GM21723 (cell line): ENCODE measurements at regions not wholly inside any gene's neighbourhood (a gene's known extent, or its start where the extent isn't known, plus 50 kb on each side); places are given as distances from the start of the nearest gene placed in this dataset.
"Not testable (repeated sequence)": the region's sequence is repeated elsewhere in the genome, so short reads cannot be mapped to it uniquely, and the experiment has no call there.

Source experiments
- ATAC-seq: cut with Tn5 transposase; IDR thresholded peaks from one replicate; pipeline ENCODE4 v1.9.1; 2021; ENCODE audit warnings: mild to moderate bottlenecking, moderate library complexity; ENCODE audit not compliant: unreplicated experiment

GRCh38 chr4:188432328-188432727, 293.1 kb downstream of the TRIML1 start:
- no peak for ATAC-seq

DNA sequence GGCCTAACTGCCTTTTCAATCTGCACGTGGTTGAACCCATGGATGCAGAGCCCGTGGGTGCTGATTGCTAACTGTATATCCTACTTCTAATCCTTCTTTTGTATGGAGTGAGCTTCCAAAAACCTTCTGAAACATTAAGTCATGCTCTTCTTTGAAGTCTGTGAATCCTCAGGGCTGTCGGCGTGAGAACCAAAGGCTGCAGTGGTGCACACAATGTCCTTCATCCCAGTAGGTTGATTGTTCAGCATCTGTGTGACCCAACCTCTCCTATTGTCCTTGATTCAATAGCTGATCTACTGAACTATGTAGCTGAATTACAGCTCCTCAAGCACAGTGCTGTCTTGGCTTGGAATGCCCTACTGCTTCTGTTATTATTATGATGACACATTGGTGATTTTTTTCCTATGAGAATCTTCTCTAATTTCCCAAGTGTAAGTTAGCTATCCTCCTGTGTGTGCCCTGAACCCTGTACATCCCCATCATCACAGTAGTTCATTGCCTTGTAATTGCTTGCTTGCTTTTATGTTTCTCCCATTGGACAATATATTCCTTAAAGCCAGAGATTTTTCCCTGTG, 294.6 kb downstream of the TRIML1 start:
- no peak for ATAC-seq

- ATAC-seq, result no peak
These were observed 295.4 kb downstream of the TRIML1 start for GRCh38 chr4:188434643-188435042.

GRCh38 chr4:188435381-188435780, 296.1 kb downstream of the TRIML1 start:
- ATAC-seq, result no peak

DNA sequence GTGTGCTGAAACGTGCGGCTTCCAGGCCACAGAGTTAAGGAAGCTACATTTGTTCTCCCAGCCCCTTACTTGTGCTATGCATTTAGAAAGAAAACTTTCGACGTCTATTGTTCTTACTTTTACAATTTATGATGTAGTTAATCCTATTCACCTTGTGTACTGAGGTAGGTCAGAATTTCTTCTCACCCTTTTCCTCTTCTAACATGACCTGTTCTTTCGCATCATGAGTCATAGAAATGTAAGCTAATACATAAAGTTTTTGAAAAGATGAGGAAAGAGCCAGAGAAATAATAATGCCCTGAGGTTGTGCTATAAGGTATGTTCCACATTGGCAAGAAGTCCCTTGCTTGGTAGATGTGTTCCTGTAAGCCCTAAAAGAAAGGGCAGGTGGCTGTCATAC, 298.3 kb downstream of the TRIML1 start:
- no peak for ATAC-seq

DNA sequence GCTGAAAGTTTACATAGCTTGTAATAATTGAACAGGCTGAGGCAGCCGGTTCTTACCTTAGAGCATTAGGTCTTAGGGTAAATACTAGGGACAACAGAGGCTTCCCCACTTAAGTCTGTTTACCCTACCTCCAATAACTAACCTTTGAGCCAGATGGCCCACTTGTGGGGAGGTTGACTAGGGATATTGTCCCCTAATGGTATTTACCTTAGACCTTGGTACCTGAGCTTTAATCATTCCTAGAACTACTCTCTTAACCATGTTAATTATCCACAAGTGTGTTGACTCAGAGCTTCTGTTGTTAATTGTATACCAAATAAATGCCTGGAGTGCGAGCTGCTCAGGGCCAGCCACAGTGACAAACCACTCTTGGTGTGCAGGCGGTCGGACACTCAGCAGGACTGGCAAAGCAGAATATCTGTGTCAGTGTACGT, 299.2 kb downstream of the TRIML1 start:
- not testable (repeated sequence) for ATAC-seq

- no peak for ATAC-seq
These were observed 300.5 kb downstream of the TRIML1 start for GRCh38 chr4:188439641-188440311.

DNA sequence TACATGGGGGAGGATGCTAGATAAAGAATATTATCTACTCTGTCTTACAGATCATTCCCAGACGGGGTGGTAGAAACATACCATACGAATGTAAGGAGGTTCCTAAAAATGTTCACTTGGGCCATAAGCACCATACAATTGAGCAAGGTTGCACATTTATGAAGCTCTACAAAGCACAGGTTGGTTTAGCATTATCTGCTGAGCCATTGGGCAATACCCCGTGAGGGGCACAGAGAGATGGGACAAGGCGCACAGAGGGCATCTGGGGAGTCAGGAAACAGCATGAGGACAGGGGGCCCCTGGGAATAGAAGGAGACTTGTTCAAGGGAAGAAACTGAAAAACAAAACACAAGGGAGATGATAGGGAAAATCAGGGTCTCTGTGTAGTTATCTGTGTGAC, 305.3 kb downstream of the TRIML1 start:
- ATAC-seq, result no peak

DNA sequence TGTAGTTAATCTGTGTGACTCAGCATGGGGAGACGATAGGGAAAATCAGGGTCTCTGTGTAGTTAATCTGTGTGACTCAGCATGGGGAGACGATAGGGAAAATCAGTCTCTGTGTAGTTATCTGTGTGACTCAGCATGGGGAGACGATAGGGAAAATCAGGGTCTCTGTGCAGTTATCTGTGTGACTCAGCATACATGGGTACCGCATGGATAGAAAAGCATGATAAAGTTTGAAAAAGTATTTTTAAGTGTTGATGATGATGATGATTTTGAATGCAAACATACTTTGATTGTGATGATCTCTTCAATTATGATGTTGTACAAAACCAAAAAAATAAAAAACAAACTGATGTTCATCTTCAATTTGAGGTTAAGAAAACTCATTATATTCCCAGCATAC, 309.8 kb downstream of the TRIML1 start:
- ATAC-seq, result not testable (repeated sequence)

GRCh38 chr4:188450571-188450970, 311.3 kb downstream of the TRIML1 start:
- ATAC-seq, result no peak

GRCh38 chr4:188452097-188452496, 312.9 kb downstream of the TRIML1 start:
- ATAC-seq, result no peak

DNA sequence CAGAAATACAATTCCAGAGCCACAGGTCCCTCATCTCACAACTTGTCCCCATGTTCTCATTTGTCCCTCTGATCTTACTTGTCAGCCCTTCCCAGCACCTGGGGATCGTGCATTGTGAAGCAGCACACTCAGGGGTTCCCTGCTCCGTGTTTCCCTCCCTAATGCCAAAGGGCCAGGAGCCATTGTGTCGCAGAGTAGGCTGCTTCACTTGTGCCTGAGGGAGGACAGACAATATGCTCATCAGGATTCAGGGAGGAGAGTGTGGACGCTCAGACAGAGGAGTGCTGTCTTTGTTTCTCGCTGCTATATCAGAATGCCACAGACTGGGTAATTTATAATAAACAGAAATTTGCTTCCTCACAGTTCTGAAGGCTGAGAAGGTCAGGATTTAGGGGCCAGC, 315.3 kb downstream of the TRIML1 start:
- no peak for ATAC-seq

DNA sequence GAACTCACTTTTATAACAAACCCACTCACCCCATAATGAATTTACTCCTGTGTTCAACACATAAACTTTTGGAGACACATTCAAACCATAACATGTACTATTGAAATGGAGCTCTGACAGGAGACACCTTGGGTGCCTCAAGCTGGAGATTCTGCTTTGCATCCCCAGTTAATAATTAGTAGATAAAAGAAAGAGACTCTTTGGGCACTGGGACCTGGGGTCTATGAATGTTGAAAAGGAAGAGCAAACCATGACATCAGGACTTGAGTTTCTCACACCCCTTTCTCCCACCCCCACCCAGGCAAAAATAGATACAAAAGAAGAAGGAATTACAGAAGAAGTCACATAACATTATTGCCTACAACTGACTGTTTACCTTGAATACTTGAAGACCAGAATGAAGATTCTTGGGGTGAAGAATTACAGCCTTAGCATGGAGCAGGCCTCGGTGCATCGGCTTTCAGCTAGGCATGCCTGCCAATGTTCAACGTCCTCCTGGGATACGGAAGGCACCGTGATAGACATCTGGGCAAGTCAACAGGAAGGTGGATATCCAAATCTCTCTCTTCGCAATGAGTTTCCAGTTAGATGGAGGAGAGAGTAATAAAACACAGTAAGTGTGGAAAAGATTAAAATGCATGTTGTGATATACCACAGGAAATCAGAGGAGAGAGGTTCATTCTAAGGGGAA, 316.0 kb downstream of the TRIML1 start:
- ATAC-seq, result no peak

- no peak for ATAC-seq
These were observed 320.1 kb downstream of the TRIML1 start for GRCh38 chr4:188459381-188459780.

DNA sequence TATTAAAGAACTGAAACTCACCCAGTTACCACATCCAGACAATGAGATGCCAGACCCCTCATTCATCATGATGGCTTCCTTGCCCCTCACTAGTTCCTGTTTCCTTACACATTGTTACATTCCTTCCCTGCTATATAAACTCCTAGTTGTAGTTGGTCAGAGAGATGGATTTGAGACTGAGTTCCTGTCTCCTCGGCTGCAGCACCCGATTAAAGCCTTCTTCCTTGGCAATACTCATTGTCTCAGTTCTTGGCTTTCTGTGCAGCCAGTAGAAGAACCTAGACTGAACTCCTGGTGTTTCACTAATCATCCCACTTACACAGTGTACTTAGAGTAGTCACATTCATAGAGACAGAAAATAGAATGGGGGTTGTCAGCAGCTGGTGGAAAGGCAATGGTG, 324.7 kb downstream of the TRIML1 start:
- ATAC-seq, result no peak

GRCh38 chr4:188466001-188466400, 326.8 kb downstream of the TRIML1 start:
- no peak for ATAC-seq

GRCh38 chr4:188484256-188484655, 345.0 kb downstream of the TRIML1 start:
- no peak for ATAC-seq

DNA sequence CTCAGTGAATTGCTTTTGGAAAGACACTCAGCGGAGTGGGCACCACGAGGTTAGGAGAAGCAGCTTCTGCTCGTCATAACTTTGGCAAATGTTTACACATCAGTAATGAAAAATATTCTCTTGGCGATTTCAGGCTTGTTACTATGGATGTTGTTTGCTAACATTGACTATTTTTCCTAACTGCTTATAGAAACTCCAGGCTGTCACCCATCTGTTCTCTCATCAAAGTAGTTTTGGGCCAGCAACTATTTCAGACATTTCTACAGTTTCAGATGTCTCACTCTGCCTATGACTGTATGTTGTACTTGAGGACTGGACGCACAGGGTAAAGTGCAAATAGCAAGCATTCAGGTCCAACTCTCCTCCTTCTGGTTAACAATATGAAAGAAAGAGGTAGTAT, 346.7 kb downstream of the TRIML1 start:
- no peak for ATAC-seq

DNA sequence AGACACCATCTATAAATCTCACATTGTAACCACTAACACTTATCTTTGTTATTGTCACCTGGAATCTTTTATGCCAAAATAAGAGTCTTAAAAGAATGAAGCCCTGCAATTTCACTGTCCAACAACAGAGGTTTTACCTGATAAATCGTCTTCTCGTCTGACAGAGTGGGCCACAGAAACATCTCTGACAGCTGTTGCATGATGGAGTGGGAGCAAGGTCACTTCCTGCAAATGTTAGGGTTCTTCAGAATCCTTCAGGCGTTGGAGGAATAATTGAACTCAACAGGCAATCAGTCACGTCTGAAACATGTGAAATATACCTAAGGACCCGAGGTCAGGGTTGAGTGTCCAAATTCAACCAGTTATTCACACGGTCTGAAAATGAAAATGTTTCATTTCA, 353.6 kb downstream of the TRIML1 start:
- no peak for ATAC-seq

DNA sequence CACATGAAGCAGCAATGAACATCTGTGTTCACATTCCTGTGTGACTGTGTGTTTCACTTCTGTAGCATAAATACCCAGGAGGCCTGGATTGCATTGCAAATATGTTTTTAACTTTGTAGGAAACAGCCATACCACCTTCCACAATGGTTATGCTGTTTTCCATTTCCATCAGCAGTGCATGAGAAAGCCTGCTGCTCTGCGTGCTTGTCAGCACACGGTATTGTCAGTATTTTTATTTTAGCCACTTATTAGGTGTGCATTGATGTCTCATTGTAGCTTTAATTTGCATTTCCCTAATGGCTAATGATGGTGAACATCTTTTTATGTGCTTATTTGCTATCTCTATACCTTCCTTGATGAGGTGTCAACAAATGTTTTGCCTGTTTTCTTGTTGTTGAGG, 355.9 kb downstream of the TRIML1 start:
- ATAC-seq, result no peak

DNA sequence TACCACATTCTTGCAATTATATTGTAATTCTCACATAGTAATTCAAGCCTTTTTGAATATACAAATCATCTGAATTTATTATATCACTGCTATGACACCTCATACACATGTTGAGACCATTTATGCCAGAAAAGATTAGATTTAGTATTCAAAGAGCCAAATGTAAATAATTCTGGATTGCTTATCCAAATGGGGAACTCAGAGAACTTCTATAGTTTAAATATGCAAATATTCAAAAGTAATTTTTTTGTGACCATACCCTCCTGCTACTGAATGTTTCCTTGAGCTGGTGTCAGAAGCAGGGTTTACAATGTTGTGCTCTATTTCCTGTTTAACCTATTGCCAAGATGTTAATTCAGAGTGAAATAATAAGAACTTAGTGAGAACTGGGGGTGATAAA, 372.2 kb downstream of the TRIML1 start:
- ATAC-seq, result no peak

DNA sequence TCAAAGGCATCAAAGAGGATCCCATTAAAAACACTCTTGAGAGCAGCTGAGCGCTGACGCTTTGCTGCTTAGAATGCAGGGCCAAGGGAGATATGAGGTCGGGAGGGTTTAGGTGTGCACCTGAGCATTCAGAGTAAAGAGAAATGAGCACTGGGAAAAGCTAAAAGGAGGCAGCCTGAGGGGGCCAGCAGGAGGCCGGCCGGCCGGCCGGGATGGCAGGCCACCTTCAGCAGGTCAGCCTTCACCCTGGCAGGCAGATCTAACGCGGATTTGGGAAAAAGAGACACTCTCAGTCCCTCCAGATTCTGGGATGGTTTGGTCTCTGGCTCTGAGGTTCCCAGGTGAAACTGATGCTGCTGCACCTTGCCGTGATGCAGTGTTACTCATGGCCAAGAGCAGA, 393.5 kb downstream of the TRIML1 start:
- no peak for ATAC-seq
